ENCODE measurements at regions not wholly inside any gene's neighbourhood (a gene's known extent, or its start where the extent isn't known, plus 50 kb on each side); places are given as distances from the start of the nearest gene placed in this dataset.
"Not testable (repeated sequence)": the region's sequence is repeated elsewhere in the genome, so short reads cannot be mapped to it uniquely, and the experiment has no call there.

DNA sequence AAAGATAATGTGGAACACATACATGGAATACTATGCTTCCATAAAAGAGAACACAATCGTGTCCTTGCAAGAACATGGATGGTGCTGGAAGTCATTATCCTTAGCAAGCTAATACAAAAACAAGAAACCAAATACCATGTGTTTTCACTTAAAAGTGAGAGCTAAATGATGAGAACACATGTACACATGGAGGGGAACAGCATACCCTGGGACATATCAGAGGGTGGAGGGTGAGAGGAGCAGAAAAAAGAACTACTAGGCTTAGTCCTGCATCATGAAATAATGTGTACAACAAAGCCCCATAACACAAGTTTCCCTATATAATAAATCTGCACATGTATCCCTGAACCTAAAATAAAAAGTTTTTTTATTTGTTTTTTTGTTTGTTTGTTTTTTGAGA lies 855.5 kb upstream of the NUDT12 start:
- DNase-seq: no peak

DNA sequence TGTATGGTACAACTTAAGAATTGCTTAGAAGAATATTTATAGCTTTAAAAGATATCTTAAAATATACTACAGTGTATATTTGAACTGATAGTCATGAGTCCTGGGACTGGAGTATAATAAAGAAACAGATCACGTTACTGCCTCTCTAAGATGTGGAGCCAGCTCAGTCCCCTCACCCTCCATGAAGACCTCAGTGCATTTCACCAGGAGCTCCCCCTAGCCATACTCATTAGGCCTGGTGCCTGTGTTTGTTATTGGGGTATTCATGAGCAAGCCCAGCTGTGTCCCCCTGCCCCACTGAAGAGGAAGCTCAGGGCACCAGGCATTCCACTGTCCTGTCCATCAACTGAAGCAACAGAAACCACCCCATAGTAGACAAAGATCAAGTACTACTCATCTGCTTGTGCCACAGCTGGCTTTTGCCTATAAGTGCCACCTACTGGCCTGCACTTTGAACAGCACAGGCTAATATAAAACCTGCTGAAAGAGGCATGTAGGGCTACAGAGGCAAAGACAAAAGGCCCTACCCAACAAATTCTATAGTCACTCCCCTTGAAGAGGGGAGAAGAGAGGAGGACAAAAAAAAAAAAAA lies 850.2 kb upstream of the NUDT12 start:
- DNase-seq: peak in 1 of 58 donors; percentile 0

DNA sequence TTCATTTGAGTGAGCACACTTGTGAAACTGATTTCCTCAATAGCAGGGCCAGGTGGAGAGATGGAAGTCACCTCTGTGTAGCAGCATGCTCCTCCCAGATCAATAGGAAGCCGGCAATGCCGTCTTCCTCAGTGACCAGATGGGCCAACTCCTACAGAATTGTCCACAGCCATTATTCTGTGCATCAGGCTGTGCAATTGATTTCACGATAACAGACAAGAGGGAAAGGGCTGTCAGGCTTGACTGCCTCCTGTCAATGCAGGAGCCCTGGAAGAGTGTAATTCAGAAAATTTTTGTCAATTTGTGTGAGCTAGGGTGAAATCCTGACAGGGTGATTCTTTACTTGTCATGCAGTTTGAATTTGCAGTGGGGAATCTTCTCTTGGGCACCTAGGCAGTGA lies 838.4 kb upstream of the NUDT12 start:
- no peak for DNase-seq

- no peak for DNase-seq
These were observed 823.3 kb upstream of the NUDT12 start for GRCh38 chr5:104385906-104386305.

- DNase-seq: no peak
These were observed 812.8 kb upstream of the NUDT12 start for GRCh38 chr5:104375345-104375744.

GRCh38 chr5:104372796-104373195 lies 810.2 kb upstream of the NUDT12 start:
- DNase-seq: no peak

GRCh38 chr5:104372376-104372775 lies 809.8 kb upstream of the NUDT12 start:
- no peak for DNase-seq

DNA sequence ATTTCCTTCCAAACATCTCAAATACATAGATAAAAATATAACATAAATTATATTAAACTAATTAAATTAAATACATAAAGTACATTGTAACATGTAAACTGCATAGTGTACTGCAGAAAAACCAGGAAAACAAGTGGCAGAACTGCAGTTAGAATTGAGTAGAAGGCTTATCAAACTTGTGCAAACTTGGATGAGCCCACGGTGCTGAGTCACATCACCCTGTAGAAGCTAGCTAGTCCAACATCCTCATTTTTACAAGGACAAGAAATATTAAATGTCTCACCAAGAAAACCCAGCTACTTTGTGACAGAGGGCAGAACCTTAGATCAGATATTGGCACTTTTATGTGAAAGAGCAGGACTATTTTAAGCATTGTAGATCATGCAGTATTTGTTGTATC lies 807.9 kb upstream of the NUDT12 start:
- no peak for DNase-seq

DNA sequence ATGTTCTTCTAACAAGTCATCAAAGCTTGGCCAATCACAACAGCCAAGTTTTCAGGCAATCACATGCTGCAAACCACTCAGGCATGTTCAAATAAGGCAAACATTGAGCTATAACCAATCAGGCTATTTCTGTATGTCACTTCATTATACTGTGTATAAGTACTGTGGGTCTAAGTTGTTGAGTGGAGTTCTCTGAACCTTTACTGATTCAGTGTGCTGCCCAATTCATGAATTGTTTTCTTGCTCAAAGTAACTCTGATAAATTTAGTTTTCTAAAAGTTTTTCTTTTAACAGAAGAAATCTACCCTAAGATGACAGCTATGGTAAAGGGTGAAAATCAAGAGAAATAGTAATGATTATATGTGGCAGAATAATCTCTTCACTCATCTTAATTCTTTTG lies 805.4 kb upstream of the NUDT12 start:
- DNase-seq: no peak

- DNase-seq: no peak
These were observed 801.0 kb upstream of the NUDT12 start for GRCh38 chr5:104363567-104363966.

DNA sequence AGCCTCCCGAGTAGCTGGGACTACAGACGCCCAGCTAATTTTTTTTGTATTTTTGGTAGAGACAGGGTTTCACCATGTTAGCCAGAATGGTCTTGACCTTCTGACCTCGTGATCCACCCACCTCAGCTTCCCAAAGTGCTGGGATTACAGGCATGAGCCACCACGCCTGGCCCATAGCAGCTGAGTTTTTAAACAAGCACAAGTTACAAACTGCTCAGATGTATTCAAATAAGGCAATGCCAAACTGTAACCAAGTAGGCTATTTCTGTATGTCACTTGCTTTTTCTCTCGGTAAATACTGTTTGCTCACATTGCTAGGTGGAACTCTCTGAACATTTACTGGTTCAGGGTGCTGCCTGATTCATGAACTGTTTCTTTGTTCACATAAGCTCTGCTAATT lies 799.3 kb upstream of the NUDT12 start:
- peak in 1 of 58 donors; percentile 1 for DNase-seq

- DNase-seq: no peak
These were observed 792.8 kb upstream of the NUDT12 start for GRCh38 chr5:104355350-104355749.

GRCh38 chr5:104353371-104353770 lies 790.8 kb upstream of the NUDT12 start:
- no peak for DNase-seq

DNA sequence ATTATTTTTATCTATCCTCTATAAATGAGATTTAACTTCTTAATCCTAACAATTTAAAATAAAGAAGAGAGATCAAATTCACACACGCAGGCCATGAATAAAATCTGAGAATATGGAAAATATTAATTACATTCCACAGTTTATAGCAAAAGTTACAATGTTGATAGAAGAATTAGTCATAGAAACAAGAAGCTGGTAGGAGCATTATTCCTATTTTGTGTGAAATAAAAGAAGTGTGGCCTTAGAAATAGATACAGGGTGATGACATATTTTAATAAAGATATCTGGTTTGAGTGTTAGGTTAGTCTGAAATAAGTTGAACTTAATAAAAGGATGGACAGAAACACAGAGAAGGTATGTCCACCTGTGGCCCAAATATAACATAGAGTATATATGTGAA lies 790.4 kb upstream of the NUDT12 start:
- no peak for DNase-seq

DNA sequence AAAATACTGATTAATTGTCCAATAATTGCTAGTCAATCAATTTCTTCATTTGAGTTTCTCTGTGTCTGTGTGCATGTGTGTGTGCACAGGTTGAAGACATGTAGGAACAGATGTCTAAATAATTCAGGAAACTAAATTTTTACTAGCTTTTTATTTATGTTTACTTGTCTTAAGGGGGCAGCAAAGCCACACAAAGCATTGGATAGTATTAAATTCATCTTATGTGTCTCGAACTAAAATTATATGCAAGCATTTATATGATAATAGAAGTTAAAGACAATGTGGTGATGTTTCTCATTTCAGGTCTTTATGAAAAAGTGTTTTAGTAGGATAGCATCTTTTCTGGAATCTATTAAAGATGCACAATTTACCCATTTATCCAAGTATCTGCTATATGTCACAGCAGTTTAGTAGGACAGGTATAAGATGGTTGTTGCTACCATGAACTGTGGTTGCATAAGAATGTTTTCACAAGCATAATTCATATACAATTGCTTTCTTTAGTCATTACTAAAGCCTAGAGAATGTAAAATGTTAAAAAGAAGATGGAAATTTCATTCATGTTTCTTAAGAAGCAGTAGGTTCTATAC lies 784.6 kb upstream of the NUDT12 start:
- no peak for DNase-seq

DNA sequence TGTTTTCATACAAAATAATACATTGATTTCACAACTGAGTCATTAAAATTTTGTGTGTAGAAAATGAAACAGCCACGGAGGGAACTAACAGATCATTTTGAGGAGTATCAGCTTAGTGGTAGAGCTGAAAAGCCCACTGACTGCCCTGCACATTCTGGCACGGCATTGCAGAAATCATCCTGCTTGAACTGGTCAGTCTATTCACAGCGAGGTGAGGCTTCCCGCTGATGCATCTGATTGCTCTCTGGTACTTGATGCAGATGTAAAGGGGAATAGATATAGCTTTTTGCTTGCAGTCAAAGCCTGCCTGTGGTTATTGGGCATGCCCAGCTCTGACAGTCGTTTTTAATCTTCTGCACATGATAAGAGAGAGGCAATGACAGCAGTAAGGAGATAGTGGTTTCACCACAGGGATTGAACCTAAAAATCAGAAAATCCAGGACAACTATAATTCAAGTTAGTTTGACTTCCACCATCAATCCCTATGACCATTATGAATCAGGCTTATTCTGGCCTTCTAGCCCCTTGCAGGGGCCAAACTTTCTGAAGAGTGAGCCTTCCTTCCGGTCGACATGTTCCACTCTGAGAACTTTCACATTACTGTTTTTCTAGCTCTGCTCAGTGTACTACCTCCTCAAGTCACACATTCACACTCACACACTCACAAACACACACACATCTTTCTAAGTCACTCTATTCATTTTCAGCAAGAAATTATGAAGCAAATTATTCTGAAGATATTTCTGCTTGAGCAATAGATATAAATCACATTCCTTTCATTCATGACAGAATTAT lies 782.8 kb upstream of the NUDT12 start:
- peak in 2 of 58 donors; percentile 0 to 1 for DNase-seq

DNA sequence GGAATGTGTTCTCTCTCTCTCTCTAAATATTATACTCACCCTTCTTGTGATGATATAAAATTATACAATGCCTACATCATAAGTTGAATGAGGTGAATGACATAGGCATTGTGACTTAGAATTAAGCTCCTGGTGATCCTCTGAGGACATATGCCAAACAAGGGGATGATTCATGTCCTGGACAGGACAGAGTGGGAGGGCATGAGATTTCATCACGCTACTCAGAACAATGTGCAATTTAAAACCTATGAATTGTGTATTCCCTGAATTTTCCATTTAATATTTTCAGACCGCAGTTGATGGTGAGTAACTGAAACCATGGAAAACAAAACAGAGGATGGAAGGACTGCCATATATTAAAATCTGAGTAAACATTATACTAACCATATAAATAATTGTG lies 782.2 kb upstream of the NUDT12 start:
- DNase-seq: no peak

DNA sequence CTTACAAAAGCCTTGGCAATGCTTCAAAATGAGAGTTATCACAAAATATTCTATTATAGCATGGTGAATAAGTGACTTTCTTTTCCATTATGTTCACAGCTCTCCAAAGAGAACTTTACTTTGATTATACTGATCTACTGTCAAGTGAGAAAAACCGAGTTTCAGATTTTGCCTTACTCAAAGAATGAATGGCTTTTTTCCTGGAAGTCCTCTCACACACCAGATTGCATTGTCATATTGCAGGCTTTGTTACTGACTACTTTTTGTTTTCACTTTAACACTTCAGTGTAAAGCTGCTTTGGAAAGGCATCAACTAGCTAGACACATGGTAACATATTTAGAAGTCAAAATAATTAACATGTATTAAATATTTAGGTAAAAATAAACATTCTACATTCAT lies 765.2 kb upstream of the NUDT12 start:
- no peak for DNase-seq

GRCh38 chr5:104326966-104327365 lies 764.4 kb upstream of the NUDT12 start:
- DNase-seq: no peak

GRCh38 chr5:104325356-104325755 lies 762.8 kb upstream of the NUDT12 start:
- DNase-seq: no peak

GRCh38 chr5:104316676-104317075 lies 754.1 kb upstream of the NUDT12 start:
- not testable (repeated sequence) for DNase-seq

DNA sequence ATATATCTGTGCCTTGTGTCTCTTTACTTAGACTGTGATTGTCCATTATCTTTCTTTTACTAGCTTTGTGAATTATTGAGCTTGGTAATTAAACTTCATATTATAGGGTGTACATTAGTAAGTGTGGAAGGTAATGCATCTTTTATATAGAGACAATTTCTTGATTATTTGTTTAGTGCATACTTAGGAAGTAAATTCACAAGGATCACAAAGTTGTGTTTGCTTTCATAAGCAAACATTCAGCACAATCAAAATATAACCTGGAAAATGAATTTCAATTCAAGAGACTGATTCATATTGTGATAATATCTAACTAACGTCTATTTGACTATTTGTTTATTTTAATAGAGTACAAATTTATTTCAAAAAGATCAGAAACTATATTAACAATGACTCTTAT lies 749.9 kb upstream of the NUDT12 start:
- no peak for DNase-seq

DNA sequence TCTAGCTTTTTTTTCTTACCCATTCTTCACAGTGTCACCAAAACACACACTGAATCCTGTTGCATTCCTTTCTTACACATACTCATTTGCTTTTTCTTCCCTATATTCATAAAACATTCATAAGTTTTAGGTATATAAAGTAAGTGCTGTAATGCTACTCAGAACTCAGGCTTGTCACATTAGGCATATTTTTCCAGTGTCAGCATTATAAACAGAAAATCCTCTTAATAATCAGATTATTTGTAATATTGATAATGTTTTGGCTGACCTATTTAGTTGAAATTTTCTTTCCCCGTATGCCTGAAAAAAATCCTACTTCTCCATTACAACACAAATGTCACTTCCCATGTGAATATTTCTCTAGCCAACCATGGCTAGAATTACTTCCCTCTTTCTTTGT lies 743.0 kb upstream of the NUDT12 start:
- DNase-seq: no peak

All from anterior cingulate cortex (tissue), 58 donors.